HepG2 (cell line): ENCODE measurements at regions not wholly inside any gene's neighbourhood (a gene's known extent, or its start where the extent isn't known, plus 50 kb on each side); places are given as distances from the start of the nearest gene placed in this dataset.

Source experiments
- KAT8 ChIP-seq: IDR thresholded peaks from 2 replicates; pipeline ENCODE4 v1.6.1; 2016; ENCODE audit warnings: missing genetic modification reagents, missing compliant biosample characterization
- TF ChIP-seq, protein P1 (sequence below), 2 experiments: sonication (generic) in 1 of 2; formaldehyde crosslinking in 1 of 2; IDR thresholded peaks; 2 replicates each; pipeline versions ENCODE4 v1.6.1 to v1.9.0; 2014 to 2022; ENCODE audit warnings: antibody characterized with exemption in 1 of 2, borderline replicate concordance in 1 of 2, inconsistent platforms in 1 of 2, low read depth in 1 of 2, missing genetic modification reagents in 1 of 2
- TF ChIP-seq, protein P2 (sequence below): sonication (generic); formaldehyde crosslinking; IDR thresholded peaks from 2 replicates; pipeline ENCODE4 v1.8.0; 2022; ENCODE audit warnings: missing genetic modification reagents, low read depth, mild to moderate bottlenecking, borderline replicate concordance
- TF ChIP-seq, protein P3 (sequence below): sonication (generic); formaldehyde crosslinking; IDR thresholded peaks from 2 replicates; pipeline ENCODE4 v1.5.0; 2020; ENCODE audit warnings: missing genetic modification reagents

DNA sequence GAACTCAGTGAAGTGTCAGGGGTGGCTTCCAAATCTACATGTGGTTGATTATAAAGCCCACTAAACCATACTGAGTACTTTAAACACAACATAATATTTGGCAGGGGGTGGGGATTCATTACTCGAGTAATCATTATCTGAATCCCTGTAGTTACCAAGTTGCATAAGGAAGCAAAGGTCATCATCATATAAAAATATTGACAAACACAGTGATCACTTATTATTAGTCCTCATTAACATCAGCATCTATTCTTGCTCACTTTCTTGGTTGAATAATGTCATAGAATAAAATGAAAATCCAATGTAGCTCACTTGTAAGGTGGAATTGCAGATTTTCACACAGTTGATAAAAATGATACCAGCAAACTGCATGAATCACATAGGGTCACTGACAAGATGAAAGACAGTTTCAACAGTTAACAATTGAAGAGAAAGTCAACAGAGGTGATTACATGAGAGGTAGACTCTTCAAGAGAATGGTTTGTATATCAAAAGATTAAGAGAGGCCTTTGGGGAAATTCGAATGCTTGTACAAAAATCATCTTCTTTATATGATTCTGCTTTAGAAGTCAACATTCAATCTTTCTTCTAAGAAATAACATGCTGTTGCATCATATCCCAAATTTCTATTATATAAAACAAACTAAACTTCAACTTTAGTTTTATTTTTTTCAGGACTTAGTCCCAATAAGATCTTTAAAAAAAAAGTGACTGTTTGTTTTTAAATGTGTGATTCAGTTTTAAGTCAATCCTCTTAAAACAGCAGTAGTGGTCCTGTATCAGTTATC lies 185.5 kb upstream of the KLF14 start (continued):
- TF ChIP-seq, protein P1, sequence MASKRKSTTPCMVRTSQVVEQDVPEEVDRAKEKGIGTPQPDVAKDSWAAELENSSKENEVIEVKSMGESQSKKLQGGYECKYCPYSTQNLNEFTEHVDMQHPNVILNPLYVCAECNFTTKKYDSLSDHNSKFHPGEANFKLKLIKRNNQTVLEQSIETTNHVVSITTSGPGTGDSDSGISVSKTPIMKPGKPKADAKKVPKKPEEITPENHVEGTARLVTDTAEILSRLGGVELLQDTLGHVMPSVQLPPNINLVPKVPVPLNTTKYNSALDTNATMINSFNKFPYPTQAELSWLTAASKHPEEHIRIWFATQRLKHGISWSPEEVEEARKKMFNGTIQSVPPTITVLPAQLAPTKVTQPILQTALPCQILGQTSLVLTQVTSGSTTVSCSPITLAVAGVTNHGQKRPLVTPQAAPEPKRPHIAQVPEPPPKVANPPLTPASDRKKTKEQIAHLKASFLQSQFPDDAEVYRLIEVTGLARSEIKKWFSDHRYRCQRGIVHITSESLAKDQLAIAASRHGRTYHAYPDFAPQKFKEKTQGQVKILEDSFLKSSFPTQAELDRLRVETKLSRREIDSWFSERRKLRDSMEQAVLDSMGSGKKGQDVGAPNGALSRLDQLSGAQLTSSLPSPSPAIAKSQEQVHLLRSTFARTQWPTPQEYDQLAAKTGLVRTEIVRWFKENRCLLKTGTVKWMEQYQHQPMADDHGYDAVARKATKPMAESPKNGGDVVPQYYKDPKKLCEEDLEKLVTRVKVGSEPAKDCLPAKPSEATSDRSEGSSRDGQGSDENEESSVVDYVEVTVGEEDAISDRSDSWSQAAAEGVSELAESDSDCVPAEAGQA (IDR thresholded peaks at IDR 0.05; ENCODE audit: low read depth): no peak
- TF ChIP-seq, protein P1 (CRISPR knock-in tag; IDR thresholded peaks at IDR 0.05; ENCODE audit: borderline replicate concordance): no peak
- no peak for TF ChIP-seq KAT8 (CRISPR knock-in tag)
- TF ChIP-seq, protein P2, sequence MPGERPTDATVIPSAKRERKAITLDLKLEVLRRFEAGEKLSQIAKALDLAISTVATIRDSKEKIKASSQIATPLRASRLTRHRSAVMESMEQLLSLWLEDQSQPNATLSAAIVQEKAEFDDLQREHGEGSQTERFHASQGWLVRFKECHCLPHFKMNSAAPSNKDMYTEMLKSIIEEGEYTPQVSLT (CRISPR knock-in tag): no peak
- TF ChIP-seq, protein P3, sequence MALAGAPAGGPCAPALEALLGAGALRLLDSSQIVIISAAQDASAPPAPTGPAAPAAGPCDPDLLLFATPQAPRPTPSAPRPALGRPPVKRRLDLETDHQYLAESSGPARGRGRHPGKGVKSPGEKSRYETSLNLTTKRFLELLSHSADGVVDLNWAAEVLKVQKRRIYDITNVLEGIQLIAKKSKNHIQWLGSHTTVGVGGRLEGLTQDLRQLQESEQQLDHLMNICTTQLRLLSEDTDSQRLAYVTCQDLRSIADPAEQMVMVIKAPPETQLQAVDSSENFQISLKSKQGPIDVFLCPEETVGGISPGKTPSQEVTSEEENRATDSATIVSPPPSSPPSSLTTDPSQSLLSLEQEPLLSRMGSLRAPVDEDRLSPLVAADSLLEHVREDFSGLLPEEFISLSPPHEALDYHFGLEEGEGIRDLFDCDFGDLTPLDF: no peak
- TF ChIP-seq, all 625 proteins: peak for 27
